ENCODE measurements at regions not wholly inside any gene's neighbourhood (a gene's known extent, or its start where the extent isn't known, plus 50 kb on each side); places are given as distances from the start of the nearest gene placed in this dataset.
A peak's percentile ranks its signal among the peaks of the same experiment; 100 is the strongest.

DNA sequence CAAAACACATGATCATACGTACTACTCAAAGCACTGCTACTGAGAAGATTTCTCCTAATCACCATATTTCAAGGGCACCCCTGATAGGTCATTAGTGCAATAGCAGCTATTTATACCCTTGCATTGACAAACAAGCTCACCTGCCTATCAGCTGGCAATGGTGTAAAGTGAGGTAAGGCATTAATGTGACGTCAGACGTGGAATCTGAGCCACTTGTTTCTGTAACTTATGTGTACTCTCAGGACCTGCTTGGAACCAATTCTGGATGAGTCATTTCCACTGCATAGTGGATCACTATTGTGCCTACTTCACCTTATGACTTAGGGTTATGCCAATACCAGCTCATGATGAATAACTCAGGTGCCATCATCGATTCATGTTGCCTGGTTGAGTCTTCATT is 628.5 kb upstream of the CELF2 start:
- no peak for DNase-seq (ENCODE audit: low spot score)
- in situ Hi-C loops (cut with HindIII; ENCODE audit: low sequenced_read_pairs), result no loop called here

DNA sequence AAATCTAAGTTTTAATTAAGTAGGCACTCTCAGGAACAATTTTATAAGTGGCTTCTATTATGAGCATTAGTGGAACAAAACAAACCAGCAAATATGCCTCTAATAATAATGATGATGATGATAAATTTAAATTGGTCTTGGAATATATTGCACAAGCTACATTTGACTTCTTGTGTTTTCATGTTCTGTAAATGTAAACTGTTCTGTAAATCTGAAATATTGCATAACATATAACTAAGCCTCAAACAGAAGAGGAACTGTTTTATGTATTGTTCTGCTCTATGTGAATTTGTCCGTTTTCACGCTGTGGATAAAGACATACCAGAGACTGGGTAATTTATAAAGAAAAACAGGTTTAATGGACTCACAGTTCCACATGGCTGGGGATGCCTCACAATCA is 625.2 kb upstream of the CELF2 start:
- in situ Hi-C loops (cut with HindIII; ENCODE audit: low sequenced_read_pairs), result no loop called here
- DNase-seq (ENCODE audit: low spot score), result no peak

DNA sequence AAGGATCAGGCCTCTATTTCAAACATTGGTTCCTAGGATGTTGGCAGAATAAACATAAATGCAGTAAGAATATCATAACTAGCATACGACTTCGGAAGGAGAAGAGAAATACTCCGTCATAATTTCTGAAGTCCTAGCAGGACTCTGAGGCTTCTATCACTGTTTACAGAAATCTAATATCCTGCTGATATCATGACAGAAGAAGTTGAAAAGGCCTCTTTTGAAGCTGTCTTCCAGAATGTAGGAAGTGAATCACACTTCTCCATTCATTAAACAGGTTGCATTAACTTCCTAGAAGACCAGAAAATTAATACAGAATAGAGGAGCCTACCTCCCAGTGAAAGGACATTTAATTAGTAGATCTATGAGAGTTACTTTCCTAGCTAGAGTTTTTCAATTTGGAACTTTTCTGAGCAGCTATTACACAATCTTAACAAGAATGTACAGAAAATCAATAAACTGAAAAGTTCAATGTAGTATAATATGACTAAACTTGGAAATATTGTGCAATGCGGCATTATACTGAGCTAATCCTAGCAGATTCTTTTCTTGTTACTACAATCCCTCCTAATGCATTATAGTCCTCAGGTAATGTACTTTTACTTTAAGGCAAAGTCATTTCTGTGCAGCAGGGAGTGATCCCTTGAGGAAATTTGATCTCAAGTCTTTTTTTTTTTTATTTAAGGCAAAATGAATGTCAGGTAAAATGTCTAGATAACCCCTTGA is 622.6 kb upstream of the CELF2 start:
- in situ Hi-C loops (cut with HindIII; ENCODE audit: low sequenced_read_pairs), result no loop called here
- DNase-seq (ENCODE audit: low spot score), result no peak

DNA sequence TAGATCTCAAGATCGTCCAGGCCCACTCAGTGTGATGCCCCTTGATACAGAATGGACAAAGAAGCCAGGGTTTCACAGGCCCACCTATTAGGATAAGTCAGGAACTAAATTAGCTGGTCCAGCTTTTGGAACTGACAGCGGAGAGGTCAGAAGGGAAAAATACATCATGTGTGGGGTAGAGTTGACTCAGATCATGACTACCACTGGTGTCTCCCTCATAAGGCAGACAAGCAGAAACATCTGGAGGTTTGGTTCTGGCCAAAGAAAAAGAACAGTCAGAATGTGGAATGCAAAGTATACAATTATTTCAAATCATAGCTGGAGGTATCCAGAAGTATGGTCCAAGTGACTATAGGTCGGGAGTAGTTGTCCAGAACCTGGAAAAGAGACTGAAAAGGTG is 621.1 kb upstream of the CELF2 start:
- in situ Hi-C loops (cut with HindIII; ENCODE audit: low sequenced_read_pairs), result no loop called here
- DNase-seq (ENCODE audit: low spot score), result no peak

DNA sequence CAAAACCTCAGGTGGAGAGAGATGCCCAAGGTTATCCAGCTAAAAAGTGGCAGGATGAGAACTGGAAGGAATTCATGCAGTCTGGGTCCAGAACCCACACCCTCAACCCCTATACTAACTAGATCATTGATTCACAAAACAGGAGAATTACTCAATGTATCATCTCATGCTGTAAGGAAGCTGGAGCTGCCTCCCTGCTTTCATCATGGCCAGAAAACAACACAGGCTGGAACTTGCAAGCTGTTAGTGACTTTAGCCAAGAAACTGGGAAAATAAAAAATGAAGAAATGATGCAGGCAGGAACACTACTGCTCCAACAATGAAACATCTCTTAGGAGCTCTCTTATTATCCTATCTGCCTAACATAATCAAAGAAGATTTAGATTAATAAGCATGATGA is 619.8 kb upstream of the CELF2 start:
- in situ Hi-C loops (cut with HindIII; ENCODE audit: low sequenced_read_pairs), result no loop called here
- DNase-seq (ENCODE audit: low spot score), result no peak

DNA sequence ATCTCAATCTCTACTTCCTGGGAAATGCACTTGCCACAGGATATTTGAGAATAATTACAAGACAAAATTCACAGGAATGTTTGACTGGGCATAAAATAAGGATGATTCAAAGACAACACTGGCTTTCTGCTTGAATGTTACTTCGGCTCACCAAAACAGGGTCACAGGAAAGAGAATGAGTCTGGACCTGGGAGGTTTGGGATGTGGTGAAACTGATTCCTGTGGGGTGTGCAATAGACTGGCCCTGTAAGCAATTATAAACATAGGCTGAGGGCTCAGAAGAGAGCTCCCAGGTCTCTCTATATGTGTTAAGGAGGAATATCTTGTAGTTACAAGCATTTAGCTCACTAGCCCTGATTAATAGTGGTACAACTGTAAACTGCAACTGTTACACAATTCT is 613.9 kb upstream of the CELF2 start:
- in situ Hi-C loops (cut with HindIII; ENCODE audit: low sequenced_read_pairs), result no loop called here

DNA sequence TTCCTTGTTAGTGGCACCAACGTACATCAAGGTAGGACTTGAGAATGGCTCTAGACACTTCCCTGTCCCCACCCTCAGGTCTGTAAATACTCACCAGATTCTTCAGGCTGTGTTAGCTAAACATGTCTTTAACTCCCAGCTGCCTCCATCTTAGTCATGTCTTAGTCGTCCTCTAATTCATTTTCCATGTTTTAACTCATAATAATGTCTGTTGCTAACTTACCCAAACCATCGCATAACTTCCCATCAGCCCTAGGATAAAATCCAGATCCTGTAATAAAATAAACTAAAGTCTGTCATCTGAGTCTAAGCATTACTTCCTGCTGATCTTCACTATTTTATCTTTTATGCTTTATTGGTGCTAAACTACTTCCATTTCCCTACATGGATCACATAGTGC is 600.0 kb upstream of the CELF2 start:
- in situ Hi-C loops (cut with HindIII; ENCODE audit: low sequenced_read_pairs), result no loop called here
- no peak for DNase-seq (ENCODE audit: low spot score)

More for the DNA sequence above, 613.9 kb upstream of the CELF2 start:
- DNase-seq (ENCODE audit: low spot score), result no peak

DNA sequence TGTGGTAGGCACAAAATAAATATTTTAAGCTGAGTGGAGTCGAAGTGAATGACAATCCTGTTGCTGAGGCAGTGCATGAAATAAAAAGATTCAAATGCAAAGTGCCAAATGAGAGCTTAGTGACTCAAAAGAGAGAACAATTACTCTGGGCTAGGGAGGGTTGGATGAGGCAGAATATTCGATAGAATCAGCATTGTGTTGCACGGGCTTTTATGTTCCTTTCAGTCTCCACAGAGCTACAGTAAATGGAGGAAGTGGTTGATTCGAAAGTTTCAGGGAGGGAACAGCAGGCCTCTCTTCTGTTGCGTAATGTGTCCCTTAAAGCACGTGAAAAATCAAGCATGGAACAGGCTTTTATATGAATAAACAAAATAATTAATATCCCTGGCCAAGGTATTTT is 599.3 kb upstream of the CELF2 start:
- no peak for DNase-seq (ENCODE audit: low spot score)

DNA sequence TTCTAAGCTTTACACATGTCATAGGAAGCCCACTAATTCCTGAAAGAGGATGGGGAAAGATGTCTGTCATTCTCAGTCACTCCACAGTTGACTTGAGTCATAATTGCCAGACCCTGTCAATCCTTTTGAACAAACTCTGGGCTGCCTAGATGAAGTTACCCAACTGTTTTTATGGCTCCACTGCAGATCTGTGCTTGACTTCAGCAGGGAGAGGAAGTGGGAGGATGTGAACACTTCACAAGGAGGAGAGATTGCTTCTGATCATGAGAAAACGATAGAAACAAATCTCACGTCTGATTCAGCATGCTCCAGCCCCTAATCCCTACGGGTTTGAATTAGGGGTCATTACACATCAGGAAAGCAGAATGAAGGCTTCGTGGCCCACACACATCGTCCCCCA is 596.6 kb upstream of the CELF2 start:
- DNase-seq (ENCODE audit: low spot score), result no peak
- in situ Hi-C loops (cut with HindIII; ENCODE audit: low sequenced_read_pairs), result no loop called here

More for the DNA sequence above, 599.3 kb upstream of the CELF2 start:
- in situ Hi-C loops (cut with HindIII; ENCODE audit: low sequenced_read_pairs), result no loop called here

DNA sequence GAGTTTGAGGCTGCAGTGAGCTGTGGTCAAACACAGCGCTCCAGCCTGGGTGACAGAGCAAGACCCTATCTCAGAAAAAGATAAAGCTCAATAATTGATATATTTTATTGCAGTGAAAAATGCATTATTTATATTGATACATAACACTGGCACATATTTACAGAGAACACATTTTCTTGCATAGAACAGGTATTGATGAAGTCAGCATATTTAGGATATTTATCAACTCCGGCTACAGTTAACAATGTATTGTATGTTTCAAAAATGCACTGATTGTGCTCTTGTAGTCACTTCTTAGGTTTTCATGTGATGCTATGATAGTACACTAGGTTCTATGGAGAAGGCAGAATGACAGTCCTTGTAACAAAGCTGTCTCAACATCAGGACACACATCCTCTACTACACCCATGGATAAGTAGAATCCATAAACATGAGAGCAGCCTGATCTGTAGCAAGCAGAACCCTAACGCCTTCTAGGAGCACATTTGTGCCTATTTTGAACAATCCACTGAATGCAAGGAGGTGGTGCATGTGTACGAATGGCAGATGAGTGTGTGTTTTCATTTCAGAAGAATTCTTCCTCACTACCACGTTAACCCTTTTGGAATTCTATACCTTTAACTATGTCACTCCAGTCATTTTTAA is 586.1 kb upstream of the CELF2 start:
- DNase-seq (ENCODE audit: low spot score), result no peak
- in situ Hi-C loops (cut with HindIII; ENCODE audit: low sequenced_read_pairs), result no loop called here

DNA sequence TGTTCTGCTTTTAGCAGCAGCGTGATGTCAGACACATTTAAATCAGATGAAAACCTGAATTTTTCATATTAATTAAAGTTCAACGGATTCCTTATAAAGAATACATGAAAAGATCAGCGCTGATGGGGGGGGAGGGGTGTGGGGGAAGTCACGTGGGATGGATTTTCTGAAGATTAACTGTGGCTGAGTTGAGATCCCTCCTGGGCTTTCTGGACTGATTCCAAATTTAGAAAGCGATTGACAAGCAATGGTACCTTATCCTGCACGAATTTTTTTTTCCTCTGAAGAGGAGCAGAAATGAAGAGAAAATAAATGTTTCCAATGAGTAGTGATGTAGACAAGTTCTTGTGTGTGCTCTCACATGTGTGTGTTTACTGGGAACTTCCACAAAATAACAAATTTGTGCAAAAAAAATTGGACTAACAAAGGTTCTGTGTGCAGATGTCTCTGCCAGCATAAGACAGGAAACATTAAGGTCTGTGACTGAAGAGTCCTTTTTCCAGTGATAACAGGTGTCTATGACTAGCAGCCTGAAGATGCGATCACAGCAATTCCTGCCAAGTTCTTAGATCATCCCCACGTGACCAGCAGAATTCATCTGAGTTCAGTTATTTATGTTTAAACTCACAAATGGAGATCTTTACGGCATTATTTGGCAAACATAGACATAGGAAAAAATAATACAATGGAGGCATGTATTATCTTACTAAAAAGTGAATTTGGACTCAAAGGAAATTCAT is 585.2 kb upstream of the CELF2 start:
- in situ Hi-C loops (cut with HindIII; ENCODE audit: low sequenced_read_pairs), result no loop called here
- DNase-seq (ENCODE audit: low spot score), result peak; percentile 50

DNA sequence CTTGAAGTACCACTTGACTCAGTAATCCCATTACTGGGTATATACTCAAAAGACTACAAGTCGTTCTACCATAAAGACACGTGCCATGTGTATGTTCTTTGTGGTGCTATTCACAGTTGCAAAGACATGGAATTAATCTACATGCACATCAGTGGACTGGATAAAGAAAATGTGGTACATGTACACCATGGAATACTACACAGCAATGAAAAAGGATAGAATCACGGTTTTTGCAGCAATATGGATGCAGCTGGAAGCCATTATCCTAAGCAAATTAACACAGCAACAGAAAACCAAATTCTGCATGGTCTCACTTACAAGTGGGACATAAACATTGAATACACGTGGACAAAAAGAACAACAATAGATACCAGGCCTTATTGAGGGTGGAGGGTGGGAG is 583.4 kb upstream of the CELF2 start:
- DNase-seq (ENCODE audit: low spot score), result no peak
- in situ Hi-C loops (cut with HindIII; ENCODE audit: low sequenced_read_pairs), result no loop called here

DNA sequence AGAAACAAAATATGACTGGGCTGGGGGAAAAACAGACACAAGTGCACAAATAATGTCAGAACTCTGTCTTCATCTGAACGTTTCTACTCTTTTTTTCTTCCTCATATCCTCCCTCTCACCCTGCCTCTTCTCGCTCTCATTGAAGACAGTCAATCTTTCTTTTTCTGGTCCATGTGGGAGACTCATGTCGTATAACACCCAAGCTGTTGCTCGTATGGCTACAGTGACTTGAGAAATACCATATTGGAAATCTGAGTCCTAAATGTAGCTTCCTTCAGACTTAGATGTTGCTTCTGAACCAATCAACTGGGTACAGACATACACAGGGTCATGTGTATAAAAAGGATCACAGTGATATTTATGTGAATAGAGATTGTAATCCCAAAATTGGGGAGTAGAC is 579.8 kb upstream of the CELF2 start:
- in situ Hi-C loops (cut with HindIII; ENCODE audit: low sequenced_read_pairs), result no loop called here
- no peak for DNase-seq (ENCODE audit: low spot score)

DNA sequence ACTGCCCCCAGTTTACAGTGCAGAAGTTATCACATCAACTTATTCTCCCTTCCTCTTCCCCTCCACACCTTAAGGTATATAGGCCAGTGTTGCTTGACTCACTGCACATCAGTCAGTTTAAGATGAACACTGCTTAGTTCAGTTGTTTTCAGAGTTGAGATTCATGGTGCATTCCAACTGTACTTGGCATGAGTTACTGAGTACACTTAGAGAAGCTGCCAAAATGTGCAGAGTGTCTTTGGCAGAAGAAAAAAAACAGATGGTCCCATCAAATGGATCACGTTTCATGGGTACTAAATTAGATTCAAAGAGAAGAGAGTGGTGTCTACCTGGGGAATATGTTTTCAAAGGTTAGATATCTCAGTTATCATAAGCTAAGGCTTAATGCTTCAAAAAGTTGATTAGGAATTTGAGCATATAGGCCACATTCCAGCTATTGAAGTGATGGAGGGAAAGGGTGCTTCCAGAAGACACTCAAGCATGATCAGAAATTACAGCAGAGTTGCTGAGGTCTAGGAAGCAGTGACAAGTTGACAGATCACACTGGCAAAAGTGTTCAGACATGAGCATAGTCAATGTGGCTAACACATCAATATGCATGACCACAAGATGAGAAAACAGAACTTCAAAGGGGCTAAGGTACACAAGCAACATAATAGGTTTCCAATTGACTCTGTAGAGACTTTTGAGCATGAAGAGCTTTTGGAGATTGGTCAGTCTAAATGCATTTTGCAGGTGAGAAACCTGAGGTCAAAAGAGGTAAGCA is 579.2 kb upstream of the CELF2 start:
- DNase-seq (ENCODE audit: low spot score), result peak; percentile 81
- in situ Hi-C loops (cut with HindIII; ENCODE audit: low sequenced_read_pairs), result no loop called here

DNA sequence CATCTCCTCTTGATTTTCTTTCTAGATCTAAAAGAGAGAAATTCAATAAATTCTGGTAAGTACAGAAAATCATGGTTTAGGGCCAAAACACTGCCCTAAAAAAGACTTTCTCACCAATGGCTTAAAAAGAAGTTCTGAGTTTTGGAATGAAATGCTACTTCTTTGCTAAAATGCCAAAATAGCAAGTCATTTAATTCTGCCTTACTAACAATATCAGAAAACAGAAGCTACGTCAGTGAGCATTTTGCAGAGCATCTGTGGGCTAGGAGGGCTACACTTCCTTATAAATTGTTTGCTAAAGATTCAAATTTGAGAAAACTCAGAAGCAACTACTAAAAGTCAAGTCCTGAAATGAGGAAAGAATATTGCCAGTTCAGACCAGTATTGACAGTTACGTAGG is 560.8 kb upstream of the CELF2 start:
- in situ Hi-C loops (cut with HindIII; ENCODE audit: low sequenced_read_pairs), result no loop called here
- DNase-seq (ENCODE audit: low spot score), result no peak

DNA sequence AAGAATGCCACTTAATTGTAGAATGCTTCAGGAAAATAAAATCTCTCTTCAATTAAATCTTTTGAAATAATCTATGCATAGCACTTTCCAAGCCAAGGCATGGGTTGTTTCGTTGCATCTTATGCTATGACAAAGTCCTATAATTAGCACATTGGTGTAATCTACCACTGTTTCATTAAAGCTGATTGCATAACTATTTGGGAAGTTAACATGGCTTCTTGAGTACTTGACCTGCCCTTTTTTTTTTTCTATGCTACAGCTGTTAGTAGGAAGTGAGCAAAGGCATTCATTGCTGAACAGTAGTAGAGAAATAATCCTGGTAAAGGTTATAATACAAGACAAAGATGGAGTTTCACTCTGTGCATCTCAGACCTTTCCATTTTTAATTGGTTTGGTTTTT is 557.2 kb upstream of the CELF2 start:
- in situ Hi-C loops (cut with HindIII; ENCODE audit: low sequenced_read_pairs), result no loop called here
- no peak for DNase-seq (ENCODE audit: low spot score)

DNA sequence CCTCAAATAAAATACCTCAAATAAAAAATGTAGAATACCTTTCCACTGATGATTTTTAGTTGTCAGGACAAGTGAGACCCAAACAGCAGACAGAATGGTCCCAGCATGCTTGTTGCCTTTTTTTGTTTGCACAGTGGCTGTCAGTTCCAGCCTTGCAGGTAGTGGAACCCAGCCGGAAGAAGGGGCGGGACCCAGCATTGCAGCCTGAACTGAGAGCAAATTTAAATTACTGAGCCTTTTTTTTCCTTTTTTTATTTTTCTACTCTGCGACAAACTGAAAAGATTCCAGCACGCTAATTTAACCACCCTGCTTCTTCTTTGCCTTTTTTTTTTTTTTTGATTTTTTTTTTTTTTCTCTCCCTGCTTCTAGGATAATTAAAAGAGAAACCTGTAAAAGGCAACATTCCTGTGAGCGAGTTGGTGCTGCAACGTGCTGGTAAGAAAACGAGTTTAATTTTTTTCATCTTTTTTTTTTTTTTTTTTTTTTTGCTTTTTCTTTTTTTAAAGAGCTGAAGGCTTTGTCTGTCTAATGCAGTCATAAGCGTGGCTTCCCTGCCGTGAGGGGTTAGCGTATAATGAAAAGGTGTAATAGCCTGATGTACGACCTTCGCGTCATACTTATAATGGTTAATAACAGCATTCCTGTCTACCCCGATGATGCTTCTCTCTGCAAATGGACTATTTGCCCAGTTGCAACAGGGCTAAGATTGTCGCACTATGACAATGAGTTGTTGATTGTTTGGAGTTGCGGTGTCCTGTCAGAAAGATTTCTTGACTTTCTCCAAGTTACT is 555.3 kb upstream of the CELF2 start:
- no peak for DNase-seq (ENCODE audit: low spot score)
- in situ Hi-C loops (cut with HindIII; ENCODE audit: low sequenced_read_pairs), result no loop called here

DNA sequence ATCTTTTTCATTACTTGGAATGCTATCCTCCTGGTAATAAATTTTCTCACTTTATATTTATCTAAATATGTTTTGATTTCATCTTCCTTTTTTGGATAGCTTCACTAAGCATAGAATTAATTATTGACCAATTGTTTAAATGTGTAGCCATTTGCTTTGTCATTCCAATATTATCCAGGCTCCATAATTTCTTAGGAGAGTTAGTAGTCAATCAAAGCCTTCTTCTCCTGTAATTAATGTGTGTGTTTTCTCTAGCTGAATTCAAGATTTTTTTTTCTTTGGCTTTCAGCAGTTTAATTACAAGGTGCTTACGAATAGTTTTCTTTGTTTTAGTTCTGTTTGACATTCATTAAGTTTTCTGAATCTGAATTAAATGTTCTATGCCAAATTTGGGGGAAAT is 545.9 kb upstream of the CELF2 start:
- no peak for DNase-seq (ENCODE audit: low spot score)

DNA sequence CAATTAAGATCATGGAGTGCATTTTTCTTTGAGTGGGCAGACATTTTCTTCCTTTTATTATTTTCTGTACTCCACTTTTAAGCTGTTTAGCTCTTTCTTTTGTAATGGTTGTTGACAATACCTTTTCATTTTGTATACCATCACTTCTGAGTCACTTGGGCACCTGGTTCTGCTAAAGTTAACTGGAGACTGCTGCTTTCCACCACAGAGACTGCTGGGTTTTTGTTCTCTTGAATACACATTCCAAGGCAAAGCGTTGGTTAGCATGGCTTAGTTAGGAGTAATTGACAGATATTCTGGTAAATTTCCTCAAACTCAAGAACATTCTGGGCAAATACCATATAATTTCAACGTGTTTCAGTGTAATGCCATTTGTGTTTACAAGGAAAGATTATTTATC is 541.9 kb upstream of the CELF2 start:
- no peak for DNase-seq (ENCODE audit: low spot score)
- in situ Hi-C loops (cut with HindIII; ENCODE audit: low sequenced_read_pairs), result no loop called here

More for the DNA sequence above, 545.9 kb upstream of the CELF2 start:
- in situ Hi-C loops (cut with HindIII; ENCODE audit: low sequenced_read_pairs), result no loop called here
